NCI-H2081 treated with DMSO at 0.1 percent for 48 hours (cell line): ENCODE measurements at regions not wholly inside any gene's neighbourhood (a gene's known extent, or its start where the extent isn't known, plus 50 kb on each side); places are given as distances from the start of the nearest gene placed in this dataset.
A peak's percentile ranks its signal among the peaks of the same experiment; 100 is the strongest.
"Not testable (repeated sequence)": the region's sequence is repeated elsewhere in the genome, so short reads cannot be mapped to it uniquely, and the experiment has no call there.

Source experiments
- DNase-seq: peaks from one replicate; lab custom pipeline; 2025; lab: John Stamatoyannopoulos, UW

DNA sequence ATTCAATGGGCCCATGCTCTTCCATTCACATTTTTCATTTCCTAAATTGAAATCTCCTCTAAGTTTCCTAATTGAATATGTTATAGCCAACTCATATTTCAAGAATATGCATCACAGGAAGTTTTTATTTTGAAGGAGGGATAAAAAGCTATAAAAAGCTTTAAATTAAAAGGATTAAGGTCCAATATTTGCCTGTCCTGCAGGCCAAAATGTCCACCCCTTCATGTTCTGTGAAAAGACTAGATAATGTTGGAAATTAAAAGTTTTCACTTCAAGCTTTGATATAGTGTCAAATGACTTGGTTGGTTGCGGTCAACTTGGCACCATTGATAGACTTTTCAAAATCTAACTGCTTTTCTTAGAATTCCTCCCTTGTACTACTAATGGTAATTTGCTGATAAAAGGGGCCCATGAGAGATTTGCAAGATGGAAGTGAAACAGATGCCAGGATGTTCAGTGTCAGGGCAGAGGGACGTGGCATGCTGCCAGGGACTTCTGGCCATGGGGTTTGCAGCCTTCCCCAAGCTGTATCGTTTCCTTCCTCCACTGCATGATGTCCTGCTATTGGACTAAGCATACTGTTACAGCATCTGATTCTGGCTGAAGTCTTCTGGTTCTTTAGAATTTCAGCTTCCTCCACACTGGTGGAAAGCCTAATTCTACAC is 547.3 kb upstream of the MIR17HG start:
- DNase-seq, result no peak

DNA sequence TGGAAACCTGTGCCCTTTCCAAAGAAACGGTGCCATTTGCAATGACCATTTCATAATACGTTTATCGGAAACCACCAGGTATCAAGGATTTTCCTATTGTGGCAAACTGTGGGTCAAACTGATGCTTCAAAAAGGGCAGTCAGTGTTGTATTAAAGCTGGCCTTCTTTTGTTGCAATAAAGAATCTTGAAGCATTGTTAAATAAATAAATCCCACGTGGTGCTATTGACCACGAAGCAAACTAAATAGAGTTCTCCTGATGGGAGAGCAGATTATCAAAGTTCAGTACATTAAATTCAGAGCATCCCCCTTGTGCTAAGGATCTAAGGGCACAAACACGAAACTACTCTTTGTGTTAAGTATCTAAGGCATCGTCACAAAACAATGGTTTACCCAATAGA is 545.9 kb upstream of the MIR17HG start:
- DNase-seq, result no peak

GRCh38 chr13:90803210-90803609 is 544.3 kb upstream of the MIR17HG start:
- DNase-seq, result no peak

DNA sequence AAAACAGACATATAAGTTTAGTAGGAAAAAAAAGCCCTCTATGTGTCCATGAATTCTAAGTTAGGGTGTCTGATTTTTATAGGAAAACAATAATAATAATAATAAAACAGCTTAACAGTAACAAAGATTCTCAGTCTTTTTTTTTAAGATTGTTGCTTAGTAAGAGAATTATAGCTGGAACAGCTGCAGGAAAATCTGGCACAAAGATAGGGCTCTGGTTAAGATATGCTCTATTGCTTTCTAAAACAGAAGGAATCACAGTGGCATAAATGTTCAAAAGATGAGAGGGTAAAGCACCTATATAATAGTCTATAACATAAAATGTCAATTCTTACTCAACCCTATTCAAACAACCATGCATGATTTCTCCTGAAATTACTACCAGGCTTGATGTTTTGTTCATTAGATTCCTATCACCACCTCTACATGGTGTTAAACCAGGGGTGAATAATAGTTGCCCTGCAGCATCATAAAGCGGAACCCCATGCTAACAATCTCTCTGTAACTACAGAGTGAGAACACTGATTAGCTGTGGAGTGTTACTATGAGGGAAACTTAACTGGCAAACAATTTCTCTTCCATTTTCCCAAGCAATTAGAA is 541.4 kb upstream of the MIR17HG start:
- no peak for DNase-seq

- no peak for DNase-seq
Observed at GRCh38 chr13:90806892-90807291, 540.6 kb upstream of the MIR17HG start.

- DNase-seq, result no peak
Observed at GRCh38 chr13:90808838-90809237, 538.6 kb upstream of the MIR17HG start.

DNA sequence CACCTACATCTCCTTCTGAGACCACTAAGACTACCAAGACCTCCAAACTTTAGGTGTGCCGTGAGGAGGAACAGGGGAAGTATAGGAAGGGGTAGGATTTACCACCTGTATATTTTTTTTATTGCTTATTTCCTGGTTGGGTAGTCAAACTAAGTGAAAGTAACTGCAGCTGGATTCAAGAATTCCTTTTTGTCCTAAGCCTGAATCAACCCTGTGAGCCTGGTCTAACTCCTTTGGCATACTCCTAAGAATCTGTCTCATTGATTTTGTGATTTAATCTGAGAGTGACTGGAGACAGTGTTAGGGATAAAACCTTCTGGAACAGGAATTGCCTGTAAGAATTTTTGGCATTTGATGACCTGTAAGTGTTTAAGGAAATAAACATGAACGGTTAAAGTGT is 523.5 kb upstream of the MIR17HG start:
- no peak for DNase-seq

- DNase-seq, result no peak
Observed at GRCh38 chr13:90826688-90827087, 520.8 kb upstream of the MIR17HG start.

GRCh38 chr13:90830782-90831181 is 516.7 kb upstream of the MIR17HG start:
- DNase-seq, result no peak

DNA sequence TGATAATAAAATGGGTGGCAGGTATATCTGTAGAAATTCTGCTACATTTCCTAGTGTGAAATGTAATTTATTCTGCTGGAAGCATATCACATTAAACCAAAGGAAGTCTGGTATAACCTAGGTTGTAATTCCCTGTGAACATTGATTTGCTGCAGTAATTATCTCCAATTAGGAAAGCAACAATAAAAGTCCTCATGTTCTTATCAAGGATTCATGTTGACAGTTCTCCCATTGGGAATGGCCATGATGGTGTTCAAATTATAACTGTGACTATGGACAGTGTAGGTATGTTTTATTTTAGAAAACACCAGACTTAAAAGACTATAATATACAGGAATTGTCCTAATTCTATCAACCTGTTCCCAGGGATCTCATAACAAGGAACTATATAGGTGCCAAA is 513.5 kb upstream of the MIR17HG start:
- no peak for DNase-seq

GRCh38 chr13:90834700-90835099 is 512.8 kb upstream of the MIR17HG start:
- no peak for DNase-seq

DNA sequence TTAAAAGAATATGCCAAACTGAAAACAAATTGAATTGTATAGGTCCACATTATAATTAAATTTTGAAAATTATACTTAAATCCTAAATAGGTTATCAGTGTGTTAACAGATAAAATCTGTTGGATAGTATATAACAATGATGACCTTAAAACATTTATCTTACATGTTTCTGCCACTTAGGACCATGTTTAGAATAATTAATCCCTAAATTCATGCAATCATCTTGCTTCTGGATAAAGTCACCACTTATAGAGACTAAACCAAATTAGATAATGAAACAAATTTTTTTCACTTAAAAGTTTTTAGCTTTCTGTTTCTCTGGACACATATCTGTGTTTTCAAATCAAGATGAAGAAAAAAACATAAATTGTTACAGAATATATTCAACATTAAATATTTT is 511.7 kb upstream of the MIR17HG start:
- DNase-seq, result no peak

- DNase-seq, result no peak
Observed at GRCh38 chr13:90838317-90838960, 509.0 kb upstream of the MIR17HG start.

DNA sequence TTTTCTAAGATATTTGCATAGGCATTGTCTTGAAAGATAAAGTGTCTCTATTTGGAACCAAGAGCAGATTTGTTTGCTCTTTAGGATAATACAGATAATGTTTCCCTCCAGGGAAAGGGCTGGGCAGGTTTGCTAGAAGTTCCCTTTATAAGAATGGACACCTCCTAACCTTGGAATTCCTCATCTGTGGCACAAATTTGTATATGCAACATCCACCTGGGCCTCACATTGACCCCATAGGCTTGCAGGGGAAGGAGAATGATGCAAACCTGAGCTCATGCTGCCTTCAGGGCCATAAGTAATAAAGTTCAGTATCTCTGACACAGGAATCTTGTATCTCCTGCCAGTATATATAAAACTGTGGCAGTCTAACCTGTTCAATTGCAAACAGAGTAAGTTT is 508.4 kb upstream of the MIR17HG start:
- DNase-seq, result no peak

DNA sequence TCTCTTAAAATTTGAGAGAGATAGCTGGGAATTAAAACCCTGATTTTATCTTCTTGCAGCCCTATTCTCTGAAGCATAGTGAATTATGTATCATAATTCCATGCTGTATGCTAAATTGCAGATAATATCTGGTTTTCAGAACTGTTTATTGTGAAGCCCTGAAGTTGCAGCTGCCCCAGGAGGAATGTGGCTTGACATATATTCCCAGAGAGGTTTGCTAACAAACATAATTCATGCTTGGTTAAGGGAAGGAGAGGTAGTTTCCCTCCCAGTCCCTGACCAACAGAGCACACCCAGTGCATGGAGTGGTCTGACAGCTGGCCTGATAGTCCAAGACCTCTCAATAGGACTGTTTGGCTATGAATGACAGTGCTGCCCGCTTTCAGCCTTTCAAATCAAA is 500.6 kb upstream of the MIR17HG start:
- DNase-seq, result no peak

DNA sequence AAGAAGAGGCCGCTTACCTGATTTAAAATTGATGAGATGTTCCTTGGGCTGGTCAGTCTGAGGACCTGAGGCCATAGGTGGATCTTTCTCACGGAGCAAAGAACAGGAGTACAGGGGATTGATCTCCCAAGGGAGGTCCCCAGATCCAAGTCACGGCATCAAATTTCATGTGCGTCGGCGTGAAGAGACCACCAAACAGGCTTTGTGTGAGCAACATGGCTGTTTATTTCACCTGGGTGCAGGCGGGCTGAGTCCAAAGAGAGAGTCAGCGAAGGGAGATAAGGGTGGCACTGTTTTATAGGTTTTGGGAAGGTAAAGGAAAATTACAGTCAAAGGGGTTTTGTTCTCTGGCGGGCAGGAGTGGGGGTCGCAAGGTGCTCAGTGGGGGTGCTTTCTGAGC is 493.8 kb upstream of the MIR17HG start:
- DNase-seq, result not testable (repeated sequence)

GRCh38 chr13:90857921-90858320 is 489.6 kb upstream of the MIR17HG start:
- no peak for DNase-seq

DNA sequence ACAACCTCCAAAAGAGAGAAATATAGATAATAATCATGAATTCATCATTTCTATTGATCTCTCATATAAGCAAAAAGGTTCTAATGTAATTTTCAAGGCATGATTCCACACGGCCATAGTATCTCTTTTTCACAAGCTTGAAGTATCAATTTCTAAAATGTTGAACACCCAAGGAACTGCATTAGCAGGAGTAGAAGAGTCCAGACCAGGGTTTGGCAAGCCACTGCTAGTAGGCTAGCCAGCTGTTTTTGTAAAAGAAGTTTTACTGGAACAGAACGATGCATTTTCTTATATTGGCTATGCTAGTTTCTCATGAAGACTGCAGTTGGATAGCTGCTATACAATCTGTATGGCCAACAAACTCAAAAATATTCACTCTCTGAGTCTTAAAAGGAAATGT is 481.5 kb upstream of the MIR17HG start:
- no peak for DNase-seq

DNA sequence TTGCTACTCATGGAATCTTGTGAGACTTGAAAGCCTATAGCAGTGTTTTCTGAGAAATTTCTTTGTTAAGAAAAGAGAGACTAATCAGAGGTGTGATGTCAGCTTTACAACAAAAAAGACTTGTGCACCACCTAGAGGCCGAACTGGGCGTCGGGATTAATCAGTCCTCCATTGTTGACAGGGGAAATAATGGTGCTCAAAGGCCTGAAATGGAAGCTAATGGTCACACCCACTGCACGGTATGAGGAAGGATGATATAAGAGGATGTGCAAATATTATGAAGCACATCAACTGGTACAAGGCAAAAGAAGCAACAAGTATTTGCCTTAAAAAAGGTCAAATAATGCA is 480.2 kb upstream of the MIR17HG start:
- DNase-seq, result peak; percentile 20

DNA sequence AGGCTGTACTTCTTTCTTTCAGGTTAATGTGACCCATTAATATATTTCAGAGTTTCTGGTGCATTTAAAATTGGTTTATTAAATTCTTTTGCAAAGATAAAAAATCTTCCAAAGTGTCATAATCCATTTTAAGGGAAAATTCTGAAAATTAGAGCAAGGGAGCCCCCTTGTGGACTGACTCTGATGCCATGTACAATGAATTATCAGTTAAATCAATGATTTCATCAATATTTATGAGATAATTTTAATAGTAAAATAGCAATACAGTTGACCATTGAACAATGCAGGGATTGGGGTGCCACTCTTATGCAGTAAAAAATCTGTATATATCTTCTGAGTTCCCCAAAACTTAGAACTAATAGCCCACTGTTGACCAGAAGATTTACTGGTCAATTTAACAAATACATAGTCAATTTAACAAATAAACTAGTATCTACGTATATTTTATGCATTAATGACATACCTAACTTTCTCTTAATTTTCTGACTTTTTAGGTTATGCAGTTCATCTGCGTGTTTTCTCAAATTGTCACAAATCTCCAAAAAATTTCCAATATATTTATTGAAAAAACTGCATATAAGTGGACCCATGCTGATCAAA is 479.1 kb upstream of the MIR17HG start:
- DNase-seq, result no peak

- no peak for DNase-seq
Observed at GRCh38 chr13:90869580-90869979, 477.9 kb upstream of the MIR17HG start.

DNA sequence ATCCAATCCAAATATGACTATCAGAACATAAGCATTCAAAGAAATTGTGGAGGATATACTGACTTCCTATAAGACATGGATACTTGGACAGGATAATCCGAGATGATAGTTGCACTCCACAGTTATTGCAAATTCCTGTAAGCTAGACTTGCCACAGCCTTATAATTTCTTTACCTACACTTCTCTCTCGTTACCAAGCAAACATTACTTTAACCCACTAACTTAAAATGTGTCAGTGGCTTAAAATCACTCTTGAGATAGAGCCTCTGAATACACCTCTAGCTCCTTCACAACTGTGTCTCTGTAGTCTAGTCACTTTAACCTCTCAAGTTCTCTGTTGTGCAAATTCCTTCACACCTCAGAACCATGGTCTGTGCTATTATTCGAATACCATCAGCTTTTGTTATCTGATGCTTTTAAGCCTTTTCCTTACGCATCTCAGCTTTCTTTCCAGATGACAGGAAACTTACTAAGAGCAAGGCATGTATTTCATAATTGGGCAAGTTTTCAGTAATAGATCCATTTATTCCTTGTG is 474.9 kb upstream of the MIR17HG start:
- DNase-seq, result no peak

GRCh38 chr13:90880790-90881189 is 466.7 kb upstream of the MIR17HG start:
- no peak for DNase-seq
